NCI-H345 (cell line): ENCODE measurements at regions not wholly inside any gene's neighbourhood (a gene's known extent, or its start where the extent isn't known, plus 50 kb on each side); places are given as distances from the start of the nearest gene placed in this dataset.

Experiments
- DNase-seq: peaks from one replicate; lab custom pipeline; 2025; lab: John Stamatoyannopoulos, UW

GRCh38 chr6:165986914-165987482, 180.7 kb downstream of the TBXT start:
- no peak for DNase-seq

GRCh38 chr6:165986311-165986913, 181.2 kb downstream of the TBXT start:
- DNase-seq: no peak

- no peak for DNase-seq
Measured at GRCh38 chr6:165985806-165986299, 181.8 kb downstream of the TBXT start.

- DNase-seq: no peak
Measured at GRCh38 chr6:165985281-165985805, 182.3 kb downstream of the TBXT start.

- no peak for DNase-seq
Measured at GRCh38 chr6:165984729-165985275, 182.8 kb downstream of the TBXT start.

GRCh38 chr6:165983112-165984072, 184.3 kb downstream of the TBXT start:
- DNase-seq: no peak

- no peak for DNase-seq
Measured at GRCh38 chr6:165978476-165978875, 189.2 kb downstream of the TBXT start.

GRCh38 chr6:165976684-165977083, 191.0 kb downstream of the TBXT start:
- no peak for DNase-seq

GRCh38 chr6:165974817-165975216, 192.8 kb downstream of the TBXT start:
- DNase-seq: no peak

GRCh38 chr6:165973473-165973872, 194.2 kb downstream of the TBXT start:
- DNase-seq: no peak

GRCh38 chr6:165972139-165972802, 195.4 kb downstream of the TBXT start:
- no peak for DNase-seq

GRCh38 chr6:165971202-165971601, 196.4 kb downstream of the TBXT start:
- no peak for DNase-seq

- no peak for DNase-seq
Measured at GRCh38 chr6:165970001-165970400, 197.7 kb downstream of the TBXT start.

- no peak for DNase-seq
Measured at GRCh38 chr6:165969184-165969583, 198.5 kb downstream of the TBXT start.

- no peak for DNase-seq
Measured at GRCh38 chr6:165968408-165968807, 199.2 kb downstream of the TBXT start.

GRCh38 chr6:165967810-165968407, 199.7 kb downstream of the TBXT start:
- DNase-seq: no peak

GRCh38 chr6:165963750-165964149, 203.9 kb downstream of the TBXT start:
- no peak for DNase-seq

GRCh38 chr6:165962366-165962765, 205.3 kb downstream of the TBXT start:
- no peak for DNase-seq

GRCh38 chr6:165961233-165961632, 206.4 kb downstream of the TBXT start:
- no peak for DNase-seq

- DNase-seq: no peak
Measured at GRCh38 chr6:165960695-165961094, 207.0 kb downstream of the TBXT start.

GRCh38 chr6:165959627-165960026, 208.0 kb downstream of the TBXT start:
- DNase-seq: no peak
